ENCODE measurements at regions not wholly inside any gene's neighbourhood (a gene's known extent, or its start where the extent isn't known, plus 50 kb on each side); places are given as distances from the start of the nearest gene placed in this dataset.

- TF ChIP-seq, protein P1, sequence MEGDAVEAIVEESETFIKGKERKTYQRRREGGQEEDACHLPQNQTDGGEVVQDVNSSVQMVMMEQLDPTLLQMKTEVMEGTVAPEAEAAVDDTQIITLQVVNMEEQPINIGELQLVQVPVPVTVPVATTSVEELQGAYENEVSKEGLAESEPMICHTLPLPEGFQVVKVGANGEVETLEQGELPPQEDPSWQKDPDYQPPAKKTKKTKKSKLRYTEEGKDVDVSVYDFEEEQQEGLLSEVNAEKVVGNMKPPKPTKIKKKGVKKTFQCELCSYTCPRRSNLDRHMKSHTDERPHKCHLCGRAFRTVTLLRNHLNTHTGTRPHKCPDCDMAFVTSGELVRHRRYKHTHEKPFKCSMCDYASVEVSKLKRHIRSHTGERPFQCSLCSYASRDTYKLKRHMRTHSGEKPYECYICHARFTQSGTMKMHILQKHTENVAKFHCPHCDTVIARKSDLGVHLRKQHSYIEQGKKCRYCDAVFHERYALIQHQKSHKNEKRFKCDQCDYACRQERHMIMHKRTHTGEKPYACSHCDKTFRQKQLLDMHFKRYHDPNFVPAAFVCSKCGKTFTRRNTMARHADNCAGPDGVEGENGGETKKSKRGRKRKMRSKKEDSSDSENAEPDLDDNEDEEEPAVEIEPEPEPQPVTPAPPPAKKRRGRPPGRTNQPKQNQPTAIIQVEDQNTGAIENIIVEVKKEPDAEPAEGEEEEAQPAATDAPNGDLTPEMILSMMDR (IDR thresholded peaks at IDR 0.05) = no peak
- no peak for TF ChIP-seq HMGXB4 (CRISPR knock-in tag; IDR thresholded peaks at IDR 0.05; ENCODE audit: borderline replicate concordance)
- TF ChIP-seq MAZ (IDR thresholded peaks at IDR 0.05; ENCODE audit: borderline replicate concordance, low read depth, low read length) = no peak
- TF ChIP-seq, protein P2, sequence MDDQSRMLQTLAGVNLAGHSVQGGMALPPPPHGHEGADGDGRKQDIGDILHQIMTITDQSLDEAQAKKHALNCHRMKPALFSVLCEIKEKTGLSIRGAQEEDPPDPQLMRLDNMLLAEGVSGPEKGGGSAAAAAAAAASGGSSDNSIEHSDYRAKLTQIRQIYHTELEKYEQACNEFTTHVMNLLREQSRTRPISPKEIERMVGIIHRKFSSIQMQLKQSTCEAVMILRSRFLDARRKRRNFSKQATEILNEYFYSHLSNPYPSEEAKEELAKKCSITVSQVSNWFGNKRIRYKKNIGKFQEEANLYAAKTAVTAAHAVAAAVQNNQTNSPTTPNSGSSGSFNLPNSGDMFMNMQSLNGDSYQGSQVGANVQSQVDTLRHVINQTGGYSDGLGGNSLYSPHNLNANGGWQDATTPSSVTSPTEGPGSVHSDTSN (IDR thresholded peaks at IDR 0.05) = no peak
- no peak for TF ChIP-seq CBX8 (IDR thresholded peaks at IDR 0.05)
- no peak for TF ChIP-seq BHLHE40 (IDR thresholded peaks at IDR 0.05; ENCODE audit: low read depth, low read length)
- TF ChIP-seq PHF8 (IDR thresholded peaks at IDR 0.05; ENCODE audit: borderline replicate concordance, low read depth) = no peak
- no peak for TF ChIP-seq SMC3 (IDR thresholded peaks at IDR 0.05)
- no peak for TF ChIP-seq CHD2 (IDR thresholded peaks at IDR 0.05; ENCODE audit: low read length, partially characterized antibody)
- TF ChIP-seq POLR2A (IDR thresholded peaks at IDR 0.05; ENCODE audit: low read length) = no peak
- no peak for TF ChIP-seq JUNB (IDR thresholded peaks at IDR 0.05)
- no peak for TF ChIP-seq NR3C1 (IDR thresholded peaks at IDR 0.05)
These were observed 123.5 kb upstream of the AGR3 start for GRCh38 chr7:17005271-17005670.
